BLaER1 treated with 17β-estradiol and CSF1 and Interleukin-3, amounts not matched to agents 10 nM and 100 nM (cell line): ENCODE measurements at regions not wholly inside any gene's neighbourhood (a gene's known extent, or its start where the extent isn't known, plus 50 kb on each side); places are given as distances from the start of the nearest gene placed in this dataset.
"Not testable (repeated sequence)": the region's sequence is repeated elsewhere in the genome, so short reads cannot be mapped to it uniquely, and the experiment has no call there.

Experiments used
- H3K27ac ChIP-seq, 11 experiments: shearing (Covaris generic); formaldehyde crosslinking; 2 replicates each; pipeline ENCODE4 v1.8.1; 2022
- H3K27me3 ChIP-seq, 11 experiments: shearing (Covaris generic); formaldehyde crosslinking; 2 replicates each; pipeline ENCODE4 v1.8.1; 2022
- H3K36me3 ChIP-seq, 11 experiments: shearing (Covaris generic); formaldehyde crosslinking; 2 replicates each; pipeline ENCODE4 v1.8.1; 2022
- H3K4me1 ChIP-seq, 10 experiments: shearing (Covaris generic); formaldehyde crosslinking; 2 replicates each; pipeline ENCODE4 v1.8.1; 2022
- H3K4me2 ChIP-seq, 11 experiments: shearing (Covaris generic); formaldehyde crosslinking; 2 replicates each; pipeline ENCODE4 v1.8.1; 2022
- H3K4me3 ChIP-seq, 10 experiments: shearing (Covaris generic); formaldehyde crosslinking; 2 replicates each; pipeline ENCODE4 v1.8.1; 2022
- H3K9ac ChIP-seq, 11 experiments: shearing (Covaris generic); formaldehyde crosslinking; 2 replicates each; pipeline ENCODE4 v1.8.1; 2022
- H3K9me3 ChIP-seq, 11 experiments: shearing (Covaris generic); formaldehyde crosslinking; replicated peaks in 1 of 11; 2 replicates each; pipeline ENCODE4 v1.8.1; 2022
- H4K20me1 ChIP-seq, 11 experiments: shearing (Covaris generic); formaldehyde crosslinking; 2 replicates each; pipeline ENCODE4 v1.8.1; 2022
- Cebpa-rat ChIP-seq, 11 experiments: shearing (Covaris generic); IDR thresholded peaks; 2 replicates each; pipeline ENCODE4 v1.8.1; 2022

DNA sequence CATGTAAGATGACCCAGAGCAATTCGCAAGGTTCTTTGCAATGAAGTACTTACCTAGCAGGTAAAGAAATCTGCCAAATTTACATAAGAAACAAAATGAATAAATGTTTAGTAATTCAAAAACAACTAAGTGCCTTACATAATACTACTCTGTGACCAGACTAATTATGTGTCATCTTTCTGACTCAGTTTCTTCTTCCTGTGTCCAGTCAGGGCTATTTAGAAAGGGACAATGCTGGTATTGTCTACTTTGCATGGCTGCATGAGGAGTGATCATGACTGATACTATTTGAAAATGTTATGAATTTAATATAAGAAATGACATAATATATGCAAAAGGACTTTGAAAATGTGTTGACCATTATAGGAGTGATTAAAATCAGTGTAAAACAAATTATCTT lies 210.0 kb downstream of the TMEM161B start:
- H4K20me1 ChIP-seq: no peaks in the 10 kb centered on the region
- H3K4me3 ChIP-seq: no peak overlapping the region
- H3K36me3 ChIP-seq: no peaks in the 10 kb centered on the region
- H3K27me3 ChIP-seq: no peaks in the 10 kb centered on the region
- H3K9ac ChIP-seq: no peak overlapping the region
- H3K9me3 ChIP-seq: peaks cover 0 to 11% (median 0%) of the 10 kb centered on the region in 11 experiments; a peak in 3 of 22 replicates
- TF ChIP-seq Cebpa-rat (IDR thresholded peaks at IDR 0.05): no peak
- H3K27ac ChIP-seq: no peak overlapping the region
- no peak overlapping the region for H3K4me2 ChIP-seq
- no peaks in the 10 kb centered on the region; a peak in 1 of 20 replicates for H3K4me1 ChIP-seq

DNA sequence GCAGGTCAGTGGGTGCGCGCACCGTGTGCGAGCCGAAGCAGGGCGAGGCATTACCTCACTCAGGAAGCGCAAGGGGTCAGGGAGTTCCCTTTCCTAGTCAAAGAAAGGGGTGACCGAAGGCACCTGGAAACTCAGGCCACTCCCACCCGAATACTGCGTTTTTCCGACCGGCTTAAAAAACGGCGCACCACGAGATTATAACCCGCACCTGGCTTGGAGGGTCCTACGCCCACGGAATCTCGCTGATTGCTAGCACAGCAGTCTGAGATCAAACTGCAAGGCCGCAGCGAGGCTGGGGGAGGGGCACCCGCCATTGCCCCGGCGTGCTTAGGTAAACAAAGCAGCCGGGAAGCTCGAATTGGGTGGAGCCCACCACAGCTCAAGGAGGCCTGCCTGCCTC lies 216.2 kb downstream of the TMEM161B start:
- H3K4me2 ChIP-seq, H4K20me1 ChIP-seq, H3K36me3 ChIP-seq, H3K9me3 ChIP-seq, H3K4me1 ChIP-seq, H3K9ac ChIP-seq, H3K4me3 ChIP-seq, H3K27ac ChIP-seq, H3K27me3 ChIP-seq: not testable (repeated sequence)

DNA sequence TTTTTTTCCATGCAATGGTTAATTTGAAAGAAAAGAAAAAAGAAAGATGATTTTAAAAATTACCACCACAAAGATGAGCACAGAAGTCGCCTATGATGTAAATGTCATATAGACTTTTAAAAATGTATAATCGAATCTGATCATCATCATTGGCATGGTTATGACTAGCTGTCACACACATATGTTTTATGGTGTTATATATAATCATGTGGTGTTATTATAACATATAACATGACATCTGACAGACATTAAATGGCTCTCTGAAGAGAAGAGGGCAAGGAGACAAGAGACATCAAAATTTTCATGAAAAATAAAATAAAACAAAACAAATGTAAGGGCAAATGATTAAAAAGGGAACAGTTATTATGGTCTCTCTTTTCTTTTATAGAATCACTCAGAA lies 217.5 kb downstream of the TMEM161B start:
- Histone ChIP-seq H3K4me1 (no peaks in the 10 kb centered on the region), H3K9ac (no peak overlapping the region), H3K4me3 (no peak overlapping the region), H3K27me3 (no peaks in the 10 kb centered on the region), H3K4me2 (no peak overlapping the region), H3K27ac (no peak overlapping the region), H3K9me3 (no peaks in the 10 kb centered on the region; a peak in 1 of 22 replicates), H4K20me1 (no peaks in the 10 kb centered on the region), H3K36me3 (no peaks in the 10 kb centered on the region)
- no peak for TF ChIP-seq Cebpa-rat (IDR thresholded peaks at IDR 0.05)

DNA sequence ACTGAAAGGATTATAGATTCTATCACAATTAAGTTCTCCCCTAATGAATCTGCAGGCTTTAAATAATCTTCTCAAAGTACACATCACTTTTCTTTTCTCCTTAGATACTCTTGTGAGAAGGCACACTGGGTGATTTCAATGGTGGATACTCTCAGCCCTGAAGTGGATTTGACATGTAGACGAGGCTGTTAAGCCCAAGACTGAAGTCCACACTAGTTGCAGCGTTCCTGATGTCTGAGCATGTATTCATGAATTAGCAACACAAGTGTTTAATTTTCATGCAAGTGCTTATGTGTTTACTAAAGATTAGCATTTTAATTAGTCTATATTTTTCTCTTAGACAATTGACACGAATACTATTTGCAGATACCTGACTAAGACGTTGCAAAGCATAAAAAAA lies 218.9 kb downstream of the TMEM161B start:
- H3K9ac ChIP-seq: no peak overlapping the region
- no peak for TF ChIP-seq Cebpa-rat (IDR thresholded peaks at IDR 0.05)
- H3K4me2 ChIP-seq: no peak overlapping the region
- H3K27me3 ChIP-seq: no peaks in the 10 kb centered on the region
- no peaks in the 10 kb centered on the region for H4K20me1 ChIP-seq
- H3K27ac ChIP-seq: no peak overlapping the region
- no peak overlapping the region for H3K4me3 ChIP-seq
- no peaks in the 10 kb centered on the region for H3K36me3 ChIP-seq
- no peaks in the 10 kb centered on the region; a peak in 1 of 22 replicates for H3K9me3 ChIP-seq
- H3K4me1 ChIP-seq: no peaks in the 10 kb centered on the region

DNA sequence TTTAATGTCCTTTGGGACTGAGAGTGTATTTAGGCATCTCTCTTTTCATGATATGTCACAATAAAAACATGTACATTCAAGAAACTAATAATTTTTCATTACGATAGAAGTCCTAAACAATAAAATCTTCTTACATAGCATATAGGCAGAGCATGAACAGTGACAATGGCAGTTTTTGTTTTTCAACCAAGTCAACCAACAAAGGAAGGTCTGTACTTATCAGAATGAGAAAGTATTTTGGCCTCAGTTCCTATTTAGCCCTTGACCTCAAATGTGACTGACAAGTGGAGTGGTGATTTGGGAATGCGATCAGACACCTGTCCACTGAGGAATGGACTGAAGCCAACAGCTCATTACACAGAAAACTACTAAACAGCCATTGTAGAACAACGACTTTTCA lies 219.5 kb downstream of the TMEM161B start:
- Histone ChIP-seq H4K20me1 (no peaks in the 10 kb centered on the region), H3K27ac (no peak overlapping the region), H3K4me2 (no peak overlapping the region), H3K9me3 (no peaks in the 10 kb centered on the region; a peak in 1 of 22 replicates), H3K4me3 (no peak overlapping the region), H3K27me3 (no peaks in the 10 kb centered on the region), H3K9ac (no peak overlapping the region), H3K36me3 (no peaks in the 10 kb centered on the region), H3K4me1 (no peaks in the 10 kb centered on the region)
- TF ChIP-seq Cebpa-rat (IDR thresholded peaks at IDR 0.05): no peak

DNA sequence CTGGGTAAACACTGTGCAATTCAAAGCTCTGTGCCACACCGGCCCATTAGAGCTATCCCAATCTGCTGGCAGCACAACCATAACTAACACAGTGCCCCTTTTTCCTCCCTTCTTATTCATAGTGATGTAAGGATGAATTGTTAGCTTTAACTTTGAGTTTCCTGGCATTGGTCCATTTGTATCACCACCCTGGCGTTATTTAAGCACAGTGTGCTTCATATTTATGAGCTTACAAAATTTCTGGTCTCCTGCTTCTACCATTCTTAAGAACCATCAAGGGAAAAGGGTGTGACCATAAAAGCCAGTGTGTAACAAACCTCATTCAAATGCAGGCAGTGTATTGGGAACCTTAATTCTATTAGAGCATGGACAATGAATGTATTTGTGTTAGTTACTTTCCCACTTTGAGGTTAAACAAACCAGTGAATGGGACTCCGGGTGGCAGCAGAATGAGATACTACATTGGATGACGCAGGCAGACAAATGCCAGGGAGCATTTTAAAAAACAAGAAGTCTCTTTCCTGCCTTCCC lies 222.6 kb downstream of the TMEM161B start:
- Histone ChIP-seq H3K4me2 (no peak overlapping the region), H3K27ac (no peak overlapping the region), H3K9ac (no peak overlapping the region), H3K9me3 (no peaks in the 10 kb centered on the region), H4K20me1 (no peaks in the 10 kb centered on the region), H3K4me3 (no peak overlapping the region), H3K4me1 (no peaks in the 10 kb centered on the region), H3K27me3 (no peaks in the 10 kb centered on the region), H3K36me3 (no peaks in the 10 kb centered on the region)
- no peak for TF ChIP-seq Cebpa-rat (IDR thresholded peaks at IDR 0.05)

DNA sequence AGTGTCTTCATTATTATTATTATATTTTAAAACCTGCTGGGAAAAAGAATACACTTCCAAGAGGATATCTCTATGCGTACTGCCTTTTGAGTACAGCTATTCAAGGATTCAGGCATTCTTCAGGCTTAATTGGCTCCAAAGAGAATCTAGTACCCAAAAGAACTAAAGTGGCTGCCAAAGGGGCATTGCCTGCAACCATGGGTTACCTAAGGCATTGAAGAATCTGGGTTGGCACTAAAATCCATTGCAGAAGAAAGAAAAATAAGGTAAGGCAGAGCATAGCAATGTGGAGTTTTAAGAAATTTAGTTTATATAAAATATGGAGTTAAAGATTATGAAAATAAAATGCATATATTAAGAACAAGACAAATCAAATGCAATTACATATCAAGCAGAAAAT lies 223.5 kb downstream of the TMEM161B start:
- Histone ChIP-seq H3K4me3 (no peak overlapping the region), H3K27ac (no peak overlapping the region), H3K36me3 (no peaks in the 10 kb centered on the region), H4K20me1 (no peaks in the 10 kb centered on the region), H3K9me3 (no peaks in the 10 kb centered on the region), H3K4me2 (no peak overlapping the region), H3K27me3 (no peaks in the 10 kb centered on the region), H3K9ac (no peak overlapping the region), H3K4me1 (no peaks in the 10 kb centered on the region)
- no peak for TF ChIP-seq Cebpa-rat (IDR thresholded peaks at IDR 0.05)

DNA sequence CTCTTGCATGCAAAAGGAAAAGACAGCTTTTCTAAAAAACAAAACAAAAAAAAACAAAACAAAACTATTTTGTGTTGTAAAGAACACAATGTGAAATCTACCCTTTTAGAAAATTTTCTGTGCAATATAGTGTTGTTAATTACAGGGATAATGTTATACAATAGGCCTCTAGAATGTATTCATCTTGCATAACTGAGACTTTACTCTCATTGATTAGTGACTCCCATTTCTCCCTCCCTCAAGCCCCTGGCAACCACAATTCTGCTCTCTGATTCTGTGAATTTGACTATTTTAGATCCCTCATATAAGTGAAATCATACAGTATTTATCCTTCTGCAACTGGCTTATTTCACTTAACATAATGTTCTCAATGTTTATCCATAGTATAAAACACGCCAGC lies 234.1 kb downstream of the TMEM161B start:
- Histone ChIP-seq H3K4me3 (no peak overlapping the region), H3K4me2 (no peak overlapping the region), H3K27me3 (no peaks in the 10 kb centered on the region), H3K4me1 (no peaks in the 10 kb centered on the region), H3K27ac (no peak overlapping the region), H3K36me3 (no peaks in the 10 kb centered on the region), H3K9ac (no peak overlapping the region), H4K20me1 (no peaks in the 10 kb centered on the region), H3K9me3 (no peaks in the 10 kb centered on the region)
- no peak for TF ChIP-seq Cebpa-rat (IDR thresholded peaks at IDR 0.05)

DNA sequence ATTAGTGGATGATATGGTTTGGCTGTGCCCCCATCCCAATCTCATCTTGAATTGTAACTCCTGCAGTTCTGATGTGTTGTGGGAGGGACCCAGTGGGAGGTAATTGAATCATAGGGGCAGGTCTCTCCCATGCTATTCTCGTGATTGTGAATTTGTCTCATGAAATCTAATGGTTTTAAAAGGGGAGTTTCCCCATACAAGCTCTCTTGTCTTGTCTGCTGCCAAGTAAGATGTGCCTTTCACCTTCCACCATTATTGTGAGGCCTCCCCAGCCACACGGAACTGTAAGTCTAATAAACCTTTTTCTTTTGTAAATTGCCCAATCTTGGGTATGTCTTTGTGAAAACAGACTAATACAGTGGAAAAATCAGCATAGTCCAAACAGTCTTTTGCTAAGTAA lies 235.5 kb downstream of the TMEM161B start:
- H3K4me2 ChIP-seq: no peak overlapping the region
- no peaks in the 10 kb centered on the region for H3K9me3 ChIP-seq
- H3K4me1 ChIP-seq: no peaks in the 10 kb centered on the region
- no peaks in the 10 kb centered on the region for H4K20me1 ChIP-seq
- no peaks in the 10 kb centered on the region for H3K27me3 ChIP-seq
- H3K27ac ChIP-seq: no peak overlapping the region
- no peaks in the 10 kb centered on the region for H3K36me3 ChIP-seq
- H3K9ac ChIP-seq: no peak overlapping the region
- no peak overlapping the region for H3K4me3 ChIP-seq
- TF ChIP-seq Cebpa-rat (IDR thresholded peaks at IDR 0.05): no peak

DNA sequence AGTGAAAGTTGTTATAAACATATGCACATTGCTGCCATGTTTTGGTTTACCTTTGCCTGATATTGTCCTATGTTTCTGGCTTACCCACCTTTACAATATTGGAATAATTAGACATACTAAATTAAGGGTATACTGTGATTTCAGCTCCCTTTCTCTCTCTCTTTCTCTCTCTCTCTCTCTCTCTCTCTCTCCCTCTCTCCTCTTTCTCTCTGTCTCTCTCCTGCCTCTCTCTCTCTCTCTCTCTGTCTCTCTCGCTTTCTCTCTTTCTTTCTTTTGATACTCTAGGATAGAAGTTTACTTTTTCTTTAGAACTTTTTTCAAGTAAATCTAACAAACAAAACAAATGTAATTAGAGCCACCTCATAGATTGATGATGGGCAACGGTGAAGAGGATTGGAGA lies 239.6 kb downstream of the TMEM161B start:
- TF ChIP-seq Cebpa-rat (IDR thresholded peaks at IDR 0.05): no peak
- no peak overlapping the region for H3K27ac ChIP-seq

DNA sequence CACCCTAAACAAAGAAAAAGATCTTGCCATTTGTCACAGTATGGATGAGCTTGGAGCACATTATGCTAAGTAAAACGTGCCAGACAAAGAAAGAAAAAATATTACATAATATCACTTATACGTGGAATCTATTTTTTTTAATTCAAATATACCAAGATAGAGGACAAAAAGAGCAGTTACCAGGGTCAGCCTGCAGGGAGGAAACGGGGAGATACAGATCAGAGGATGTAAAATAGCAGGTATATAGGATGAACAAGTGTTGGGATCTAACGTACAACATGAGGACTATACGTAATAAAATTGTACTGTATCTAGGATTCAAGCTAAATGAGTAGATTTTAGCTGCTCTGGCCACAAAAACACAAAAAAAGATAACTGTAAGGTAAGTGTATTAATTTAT lies 247.5 kb downstream of the TMEM161B start:
- H3K9me3 ChIP-seq: no peaks in the 10 kb centered on the region
- no peaks in the 10 kb centered on the region for H3K4me1 ChIP-seq
- no peaks in the 10 kb centered on the region for H3K27me3 ChIP-seq
- H3K4me2 ChIP-seq: no peak overlapping the region
- no peak overlapping the region for H3K27ac ChIP-seq
- no peak overlapping the region for H3K4me3 ChIP-seq
- H4K20me1 ChIP-seq: no peaks in the 10 kb centered on the region
- no peak for TF ChIP-seq Cebpa-rat (IDR thresholded peaks at IDR 0.05)
- no peak overlapping the region for H3K9ac ChIP-seq
- H3K36me3 ChIP-seq: no peaks in the 10 kb centered on the region

More for the DNA sequence above, 239.6 kb downstream of the TMEM161B start:
- Histone ChIP-seq H4K20me1 (no peaks in the 10 kb centered on the region), H3K4me3 (no peak overlapping the region), H3K4me1 (no peaks in the 10 kb centered on the region), H3K4me2 (no peak overlapping the region), H3K36me3 (no peaks in the 10 kb centered on the region), H3K27me3 (no peaks in the 10 kb centered on the region), H3K9me3 (no peaks in the 10 kb centered on the region), H3K9ac (no peak overlapping the region)

DNA sequence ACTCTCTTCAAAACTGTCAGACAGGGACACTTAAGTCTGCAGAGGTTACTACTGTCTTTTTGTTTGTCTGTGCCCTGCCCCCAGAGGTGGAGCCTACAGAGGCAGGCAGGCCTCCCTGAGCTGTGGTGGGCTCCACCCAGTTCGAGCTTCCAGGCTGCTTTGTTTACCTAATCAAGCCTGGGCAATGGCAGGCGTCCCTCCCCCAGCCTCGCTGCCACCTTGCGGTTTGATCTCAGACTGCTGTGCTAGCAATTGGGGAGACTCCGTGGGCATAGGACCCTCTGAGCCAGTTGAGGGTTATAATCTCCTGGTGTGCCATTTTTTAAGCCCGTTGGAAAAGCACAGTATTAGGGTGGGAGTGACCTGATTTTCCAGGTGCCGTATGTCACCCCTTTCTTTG lies 253.7 kb downstream of the TMEM161B start:
- H3K27ac ChIP-seq, H3K9ac ChIP-seq, H3K4me3 ChIP-seq, H3K4me1 ChIP-seq, H3K9me3 ChIP-seq, H4K20me1 ChIP-seq, H3K27me3 ChIP-seq, H3K36me3 ChIP-seq, H3K4me2 ChIP-seq: not testable (repeated sequence)
